ENCODE measurements at regions not wholly inside any gene's neighbourhood (a gene's known extent, or its start where the extent isn't known, plus 50 kb on each side); places are given as distances from the start of the nearest gene placed in this dataset.

DNA sequence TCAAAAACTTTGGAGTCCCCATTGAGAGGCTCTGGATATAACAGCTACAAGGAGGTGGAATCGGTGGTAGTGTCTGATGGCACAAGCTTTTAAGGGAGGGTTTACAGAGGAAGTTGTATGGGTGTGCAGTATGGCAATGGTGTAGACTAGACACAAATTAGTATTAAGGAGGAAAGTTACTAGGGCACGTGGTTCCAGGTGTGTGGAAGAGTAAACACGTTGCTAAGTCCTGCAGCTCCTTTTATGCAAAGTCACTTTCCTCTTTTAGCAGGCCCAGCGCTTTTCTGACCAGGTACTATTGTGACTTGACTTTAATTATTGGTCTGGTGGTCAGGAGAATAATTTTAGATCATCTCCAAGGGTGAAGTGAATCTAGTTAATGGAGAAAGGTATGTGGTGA, 287.5 kb upstream of the B3GALT2 start:
- H3K4me3 ChIP-seq (ENCODE audit: low read depth, low read length) = no peak overlapping the region
- TF ChIP-seq, protein P1, sequence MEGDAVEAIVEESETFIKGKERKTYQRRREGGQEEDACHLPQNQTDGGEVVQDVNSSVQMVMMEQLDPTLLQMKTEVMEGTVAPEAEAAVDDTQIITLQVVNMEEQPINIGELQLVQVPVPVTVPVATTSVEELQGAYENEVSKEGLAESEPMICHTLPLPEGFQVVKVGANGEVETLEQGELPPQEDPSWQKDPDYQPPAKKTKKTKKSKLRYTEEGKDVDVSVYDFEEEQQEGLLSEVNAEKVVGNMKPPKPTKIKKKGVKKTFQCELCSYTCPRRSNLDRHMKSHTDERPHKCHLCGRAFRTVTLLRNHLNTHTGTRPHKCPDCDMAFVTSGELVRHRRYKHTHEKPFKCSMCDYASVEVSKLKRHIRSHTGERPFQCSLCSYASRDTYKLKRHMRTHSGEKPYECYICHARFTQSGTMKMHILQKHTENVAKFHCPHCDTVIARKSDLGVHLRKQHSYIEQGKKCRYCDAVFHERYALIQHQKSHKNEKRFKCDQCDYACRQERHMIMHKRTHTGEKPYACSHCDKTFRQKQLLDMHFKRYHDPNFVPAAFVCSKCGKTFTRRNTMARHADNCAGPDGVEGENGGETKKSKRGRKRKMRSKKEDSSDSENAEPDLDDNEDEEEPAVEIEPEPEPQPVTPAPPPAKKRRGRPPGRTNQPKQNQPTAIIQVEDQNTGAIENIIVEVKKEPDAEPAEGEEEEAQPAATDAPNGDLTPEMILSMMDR (IDR thresholded peaks at IDR 0.05; ENCODE audit: insufficient read depth, low read depth, low read length, missing control alignments) = no peak
- no peak for DNase-seq (ENCODE audit: low read depth)

GRCh38 chr1:193472838-193473398, 286.5 kb upstream of the B3GALT2 start:
- H3K4me3 ChIP-seq (ENCODE audit: low read depth, low read length) = no peak overlapping the region
- DNase-seq (ENCODE audit: low read depth) = no peak
- TF ChIP-seq, protein P1 (IDR thresholded peaks at IDR 0.05; ENCODE audit: insufficient read depth, low read depth, low read length, missing control alignments) = no peak

DNA sequence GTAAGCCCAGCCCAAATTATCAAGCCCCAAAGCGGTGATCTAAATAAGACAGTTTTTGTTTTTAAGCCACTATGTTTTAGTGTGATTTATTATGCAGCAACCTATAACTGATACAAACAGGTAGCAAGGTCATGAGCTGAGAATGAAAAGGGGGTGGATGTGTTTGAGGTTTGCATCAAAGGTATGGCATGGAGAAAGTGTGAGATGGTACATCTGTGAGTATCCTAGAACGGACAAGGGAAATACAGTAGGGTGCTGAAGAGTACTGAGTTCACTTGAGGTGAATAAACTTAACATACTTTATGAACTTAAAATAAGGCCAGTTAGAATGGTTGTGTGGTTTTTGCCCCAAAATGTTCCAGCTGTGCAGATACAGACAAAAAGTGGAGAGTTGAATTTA, 286.0 kb upstream of the B3GALT2 start:
- no peak for DNase-seq (ENCODE audit: low read depth)
- no peak overlapping the region for H3K4me3 ChIP-seq (ENCODE audit: low read depth, low read length)
- TF ChIP-seq, protein P1 (IDR thresholded peaks at IDR 0.05; ENCODE audit: insufficient read depth, low read depth, low read length, missing control alignments) = no peak

DNA sequence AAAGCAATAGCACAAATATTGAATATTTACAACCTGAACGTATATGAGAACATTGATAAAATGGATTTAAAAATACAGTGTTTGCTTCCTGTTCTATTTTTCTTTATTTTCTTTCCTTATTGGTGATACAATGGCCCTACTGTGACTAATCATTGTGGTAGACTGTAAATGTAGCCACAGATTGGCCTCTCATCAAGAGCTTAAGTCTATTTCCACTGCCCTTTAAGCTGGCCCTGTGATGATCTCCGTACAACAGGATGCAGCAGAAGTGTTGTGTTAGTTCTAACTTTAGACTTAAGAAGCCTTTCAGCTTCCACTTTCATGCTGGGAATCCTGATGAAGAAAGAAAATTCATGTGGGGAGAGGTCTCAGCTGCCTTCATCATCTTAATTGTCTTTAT, 285.6 kb upstream of the B3GALT2 start:
- no peak overlapping the region for H3K4me3 ChIP-seq (ENCODE audit: low read depth, low read length)
- TF ChIP-seq, protein P1 (IDR thresholded peaks at IDR 0.05; ENCODE audit: insufficient read depth, low read depth, low read length, missing control alignments) = no peak

GRCh38 chr1:193463326-193463932, 277.0 kb upstream of the B3GALT2 start:
- TF ChIP-seq, protein P1 (IDR thresholded peaks at IDR 0.05; ENCODE audit: insufficient read depth, low read depth, low read length, missing control alignments) = no peak
- DNase-seq (ENCODE audit: low read depth) = no peak
- no peak overlapping the region for H3K4me3 ChIP-seq (ENCODE audit: low read depth, low read length)

More for the DNA sequence above, 285.6 kb upstream of the B3GALT2 start:
- DNase-seq (ENCODE audit: low read depth) = no peak

DNA sequence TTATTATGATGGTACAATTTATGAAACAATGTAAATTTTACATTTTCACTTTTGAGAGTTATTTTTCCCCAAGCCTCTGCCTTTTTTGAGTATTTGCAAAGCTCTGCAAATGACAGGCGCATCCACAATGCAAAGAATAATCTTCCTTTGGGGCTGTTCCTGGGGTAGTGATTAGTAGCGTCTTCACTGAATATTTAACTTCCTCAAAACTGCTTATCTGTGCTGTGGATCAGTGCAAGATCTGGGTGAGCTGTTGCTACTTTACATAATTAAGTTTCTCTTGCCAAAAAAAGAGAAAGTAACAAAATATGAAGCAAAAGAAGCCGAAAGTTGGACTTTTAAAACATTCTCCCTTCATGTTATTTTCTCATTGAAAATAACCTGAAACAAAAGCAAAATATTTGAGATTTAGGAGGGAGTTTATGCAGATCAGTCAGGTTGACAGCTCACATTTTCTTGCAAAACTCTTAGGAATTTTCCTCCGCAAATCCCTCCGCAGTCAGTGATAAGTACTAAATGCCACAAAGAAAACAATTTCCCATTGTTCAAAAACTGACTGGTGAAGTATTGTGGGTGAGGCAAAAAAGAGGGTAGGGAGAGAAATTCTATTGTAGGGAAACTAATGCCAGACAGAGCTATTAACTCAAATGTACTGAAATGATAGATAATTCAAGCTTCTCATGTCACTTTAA, 276.4 kb upstream of the B3GALT2 start:
- H3K4me3 ChIP-seq (ENCODE audit: low read depth, low read length) = no peak overlapping the region
- no peak for DNase-seq (ENCODE audit: low read depth)
- TF ChIP-seq, protein P1 (IDR thresholded peaks at IDR 0.05; ENCODE audit: insufficient read depth, low read depth, low read length, missing control alignments) = no peak
